Esophagus muscularis mucosa (tissue), 4 donors: ENCODE measurements at regions not wholly inside any gene's neighbourhood (a gene's known extent, or its start where the extent isn't known, plus 50 kb on each side); places are given as distances from the start of the nearest gene placed in this dataset.

Experiments
- DNase-seq: peaks from one replicate; pipeline ENCODE4 v3.0.0-alpha.2; 2017; ENCODE audit errors: extremely low spot score
- H3K27ac ChIP-seq, 4 donors: fragments of 200-600 bp; sonication (generic); replicated peaks in 1 of 4; 1 replicate in 3 of 4; 2 replicates in 1 of 4; pipeline ENCODE4 v1.5.1; 2016 to 2019; ENCODE audit warnings: mild to moderate bottlenecking in 1 of 4
- H3K27me3 ChIP-seq, 4 donors: fragments of 200-600 bp; sonication (generic); one replicate each; pipeline versions ENCODE4 v1.5.1 to v1.6.0; 2016 to 2019
- H3K36me3 ChIP-seq, 4 donors: fragments of 200-600 bp; sonication (generic); one replicate each; pipeline ENCODE4 v1.5.1; 2016 to 2019
- H3K4me1 ChIP-seq, 4 donors: fragments of 200-600 bp; sonication (generic); one replicate each; pipeline ENCODE4 v1.5.1; 2016 to 2019
- H3K4me3 ChIP-seq, 4 donors: fragments of 200-600 bp; sonication (generic); 1 replicate in 2 of 4; 2 replicates in 2 of 4; pipeline ENCODE4 v1.5.1; 2016 to 2019; ENCODE audit warnings: mild to moderate bottlenecking in 4 of 4, moderate library complexity in 1 of 4
- H3K9me3 ChIP-seq, 4 donors: fragments of 200-600 bp; sonication (generic); 1 replicate in 3 of 4; 2 replicates in 1 of 4; pipeline ENCODE4 v1.5.1; 2016 to 2019
- CTCF ChIP-seq, 3 experiments: fragments of 200-600 bp in 2 of 3; fragments of 450-650 bp in 1 of 3; sonication (generic) in 2 of 3; IDR thresholded peaks; one replicate each; pipeline ENCODE4 v1.5.1; 2017 to 2019; ENCODE audit warnings: antibody characterized with exemption in 3 of 3, mild to moderate bottlenecking in 2 of 3, moderate library complexity in 1 of 3
- EP300 ChIP-seq: sonication (generic); formaldehyde crosslinking; IDR thresholded peaks from one replicate; pipeline ENCODE4 v1.6.1; 2017; ENCODE audit warnings: antibody characterized with exemption
- POLR2A ChIP-seq: fragments of 450-650 bp; IDR thresholded peaks from one replicate; pipeline ENCODE4 v1.6.1; 2017; ENCODE audit warnings: antibody characterized with exemption, moderate library complexity, mild to moderate bottlenecking, low read depth
- POLR2AphosphoS5 ChIP-seq, 2 donors: sonication (generic); formaldehyde crosslinking; IDR thresholded peaks; one replicate each; pipeline ENCODE4 v1.6.1; 2017; ENCODE audit warnings: antibody characterized with exemption in 2 of 2
- WGBS: methylation state at CpG from one replicate; pipeline ENCODE4 v1.1.5; 2018; 5-methylcytosine and 5-hydroxymethylcytosine counted together
- intact Hi-C: fragments of 100-400 bp; cut with DNase I; formaldehyde crosslinking; loops from one replicate; pipeline ENCODE4 v1.15.1; 2023

DNA sequence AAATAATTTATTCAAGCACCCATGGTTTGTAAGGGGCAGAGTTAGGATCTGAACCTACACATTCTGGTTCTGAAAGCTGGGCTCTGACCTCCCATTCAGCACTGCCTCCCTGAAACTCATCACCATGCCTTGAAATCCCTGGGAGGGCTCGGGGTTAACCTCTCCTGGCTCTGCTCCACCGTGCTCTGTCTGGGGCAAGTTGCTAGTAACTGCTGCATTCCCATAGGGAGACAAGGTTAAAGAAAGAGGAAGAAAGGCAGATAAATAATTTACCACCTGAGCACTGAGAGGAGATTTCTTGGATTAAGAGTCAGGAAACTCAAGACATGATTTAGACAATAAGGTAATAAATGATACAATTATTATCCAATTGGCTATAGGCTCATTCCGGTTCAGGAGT lies 199.3 kb downstream of the KIF18A start:
- Histone ChIP-seq H3K9me3 (no peaks in the 10 kb centered on the region), H3K27me3 (no peaks in the 10 kb centered on the region), H3K4me3 (no peak overlapping the region), H3K36me3 (no peaks in the 10 kb centered on the region), H3K27ac (no peak overlapping the region), H3K4me1 (no peaks in the 10 kb centered on the region)
- TF ChIP-seq POLR2AphosphoS5 (IDR thresholded peaks at IDR 0.05): no peak
- TF ChIP-seq EP300: no peak
- TF ChIP-seq POLR2A: no peak
- TF ChIP-seq CTCF (IDR thresholded peaks at IDR 0.05): no peak
- no peak for DNase-seq
- WGBS: 37% methylated on average over 3 of the region's 3 CpGs
- intact Hi-C loops: no loop called here

DNA sequence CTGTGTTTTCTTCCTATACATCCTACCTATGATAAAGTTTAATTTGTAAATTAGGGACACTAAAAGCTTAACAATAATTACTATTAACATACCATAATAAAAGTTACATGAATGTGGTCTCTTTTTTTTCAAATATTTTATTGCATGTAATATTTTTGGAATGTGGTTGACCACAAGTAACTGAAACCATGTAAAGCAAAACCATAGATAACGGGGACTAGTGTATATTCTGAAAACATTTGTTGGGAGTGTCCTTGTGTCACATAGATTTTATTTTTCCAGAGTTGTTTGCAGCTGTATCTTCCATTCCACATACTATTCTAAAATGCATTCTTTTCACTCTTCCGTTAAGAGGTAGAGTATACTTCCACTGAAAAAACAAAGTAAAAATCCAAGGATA lies 200.4 kb downstream of the KIF18A start:
- H3K9me3 ChIP-seq: no peaks in the 10 kb centered on the region
- no peak overlapping the region for H3K4me3 ChIP-seq
- no peak overlapping the region for H3K27ac ChIP-seq
- H3K4me1 ChIP-seq: no peaks in the 10 kb centered on the region
- DNase-seq: no peak
- no peak for TF ChIP-seq CTCF (IDR thresholded peaks at IDR 0.05)
- no peak for TF ChIP-seq EP300
- no peak for TF ChIP-seq POLR2AphosphoS5 (IDR thresholded peaks at IDR 0.05)
- TF ChIP-seq POLR2A: no peak
- H3K36me3 ChIP-seq: no peaks in the 10 kb centered on the region
- intact Hi-C loops: no loop called here
- 80% methylated on average over 2 of the region's 2 CpGs for WGBS
- no peaks in the 10 kb centered on the region for H3K27me3 ChIP-seq

DNA sequence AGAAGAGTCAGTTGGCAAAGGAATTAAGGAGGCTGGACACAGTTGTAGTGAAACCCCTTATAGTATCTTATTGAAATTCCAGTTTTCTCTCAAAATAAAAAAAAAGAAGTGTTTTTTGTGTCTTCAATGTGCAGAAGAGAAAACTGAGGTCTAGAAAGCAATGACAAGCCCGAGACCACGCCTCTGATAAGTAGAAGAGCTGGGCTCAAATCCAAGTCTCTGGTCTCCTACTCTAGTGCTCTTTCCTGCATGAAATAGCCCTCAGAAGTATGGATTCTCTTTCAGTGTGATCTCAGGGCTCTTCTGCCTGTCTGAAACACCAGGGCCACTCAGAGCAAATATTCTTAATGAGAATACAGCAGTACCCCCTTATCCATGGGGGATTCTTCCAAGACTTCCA lies 200.9 kb downstream of the KIF18A start:
- Histone ChIP-seq H3K9me3 (no peaks in the 10 kb centered on the region), H3K4me3 (no peak overlapping the region), H3K36me3 (no peaks in the 10 kb centered on the region), H3K27ac (no peak overlapping the region), H3K27me3 (no peaks in the 10 kb centered on the region), H3K4me1 (no peaks in the 10 kb centered on the region)
- intact Hi-C loops: no loop called here
- 83% methylated on average over 2 of the region's 2 CpGs for WGBS
- no peak for DNase-seq
- TF ChIP-seq EP300: no peak
- TF ChIP-seq POLR2AphosphoS5 (IDR thresholded peaks at IDR 0.05): no peak
- TF ChIP-seq CTCF (IDR thresholded peaks at IDR 0.05): no peak

DNA sequence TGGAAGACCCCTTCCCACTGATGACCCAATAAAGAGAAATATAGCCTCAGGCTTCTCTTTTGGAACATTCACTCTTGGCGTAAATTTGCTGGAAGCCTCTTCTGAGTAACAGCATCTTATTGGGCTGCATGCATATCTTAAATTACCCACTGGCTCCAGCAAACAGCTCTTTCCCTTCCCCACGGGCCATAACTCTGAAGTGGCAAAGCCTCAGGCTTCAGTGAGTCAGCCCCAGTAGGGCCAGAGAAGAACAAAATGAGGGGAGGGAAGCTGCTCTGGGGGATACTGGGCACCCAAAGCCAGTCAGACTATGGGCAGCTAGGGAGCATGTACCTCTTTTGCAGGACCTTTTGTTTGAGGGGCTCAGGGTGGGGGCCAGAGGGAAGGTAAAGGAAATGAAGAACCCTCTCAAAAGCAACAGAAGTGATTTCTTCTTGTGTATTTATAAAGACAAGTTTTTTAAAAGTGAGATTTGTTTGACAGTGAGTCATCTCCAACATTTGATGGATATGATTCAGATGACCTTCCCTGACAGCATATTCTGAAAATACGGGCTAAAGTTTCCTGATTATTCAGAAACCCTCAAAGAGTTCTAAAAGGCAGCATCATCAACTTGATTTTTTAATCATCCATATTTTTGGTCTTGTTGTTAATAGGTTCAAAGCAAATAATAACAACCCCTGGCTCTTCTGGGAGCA lies 203.4 kb downstream of the KIF18A start:
- no peak overlapping the region for H3K27ac ChIP-seq
- H3K27me3 ChIP-seq: no peaks in the 10 kb centered on the region
- intact Hi-C loops: no loop called here
- TF ChIP-seq EP300 (no peak), POLR2AphosphoS5 (IDR thresholded peaks at IDR 0.05) (no peak), CTCF (IDR thresholded peaks at IDR 0.05) (no peak), POLR2A (no peak)
- no peaks in the 10 kb centered on the region for H3K4me1 ChIP-seq
- no peak for DNase-seq
- H3K36me3 ChIP-seq: no peaks in the 10 kb centered on the region
- 70% methylated on average over 3 of the region's 3 CpGs for WGBS
- H3K4me3 ChIP-seq: no peak overlapping the region
- H3K9me3 ChIP-seq: no peaks in the 10 kb centered on the region

DNA sequence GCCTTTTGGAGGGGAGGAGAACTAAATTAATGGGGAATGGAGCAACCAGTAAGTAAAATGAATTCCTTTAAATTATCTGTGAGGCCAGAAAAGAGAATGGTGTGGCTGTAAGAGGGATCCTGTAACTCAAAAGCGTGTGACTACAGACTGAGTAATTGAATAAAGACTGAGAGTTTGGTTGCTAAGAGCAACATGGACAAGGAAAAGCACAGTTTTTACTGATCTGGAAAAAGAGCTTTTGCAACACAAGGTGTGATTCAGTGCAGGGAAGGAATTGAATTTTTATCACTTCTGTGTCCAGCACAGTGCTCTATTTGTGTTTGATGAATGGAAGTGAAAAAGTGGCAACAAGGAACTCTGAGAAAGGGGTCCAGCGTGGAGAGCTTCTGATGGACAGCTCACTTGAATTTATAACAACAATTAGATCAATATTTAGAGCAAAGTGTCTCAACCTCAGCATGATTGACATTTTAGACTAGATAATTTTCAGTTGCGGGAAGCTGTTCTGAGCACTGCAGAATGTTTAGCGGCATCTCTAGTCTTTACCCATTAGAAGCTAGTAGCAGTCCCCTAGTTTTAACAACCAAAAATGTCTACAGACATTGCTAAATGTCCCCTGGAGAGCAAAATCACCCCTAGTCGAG lies 202.8 kb upstream of the BDNF start:
- Histone ChIP-seq H3K27ac (no peak overlapping the region), H3K36me3 (no peaks in the 10 kb centered on the region), H3K27me3 (no peaks in the 10 kb centered on the region), H3K4me3 (no peak overlapping the region), H3K4me1 (no peaks in the 10 kb centered on the region), H3K9me3 (no peaks in the 10 kb centered on the region)
- WGBS: 79% methylated on average over 5 of the region's 5 CpGs
- DNase-seq: no peak
- intact Hi-C loops: no loop called here
- TF ChIP-seq POLR2A (no peak), POLR2AphosphoS5 (IDR thresholded peaks at IDR 0.05) (no peak), EP300 (no peak), CTCF (IDR thresholded peaks at IDR 0.05) (no peak)
